ENCODE measurements at regions not wholly inside any gene's neighbourhood (a gene's known extent, or its start where the extent isn't known, plus 50 kb on each side); places are given as distances from the start of the nearest gene placed in this dataset.
"Not testable (repeated sequence)": the region's sequence is repeated elsewhere in the genome, so short reads cannot be mapped to it uniquely, and the experiment has no call there.

- no peak for DNase-seq
Measured at GRCh38 chr10:33776419-33777070, 442.1 kb upstream of the NRP1 start.

GRCh38 chr10:33774857-33775256 lies 440.4 kb upstream of the NRP1 start:
- no peak for DNase-seq

- DNase-seq: no peak
Measured at GRCh38 chr10:33773886-33774480, 439.5 kb upstream of the NRP1 start.

GRCh38 chr10:33773253-33773573 lies 438.7 kb upstream of the NRP1 start:
- DNase-seq: no peak

GRCh38 chr10:33772370-33773252 lies 438.1 kb upstream of the NRP1 start:
- no peak for DNase-seq

- DNase-seq: not testable (repeated sequence)
Measured at GRCh38 chr10:33771856-33772255, 437.4 kb upstream of the NRP1 start.

GRCh38 chr10:33764694-33765185 lies 430.3 kb upstream of the NRP1 start:
- DNase-seq: no peak

- DNase-seq: no peak
Measured at GRCh38 chr10:33760056-33760943, 425.8 kb upstream of the NRP1 start.

- no peak for DNase-seq
Measured at GRCh38 chr10:33759191-33759590, 424.7 kb upstream of the NRP1 start.

- DNase-seq: no peak
Measured at GRCh38 chr10:33758299-33758698, 423.8 kb upstream of the NRP1 start.

- no peak for DNase-seq
Measured at GRCh38 chr10:33754052-33754451, 419.6 kb upstream of the NRP1 start.

- no peak for DNase-seq
Measured at GRCh38 chr10:33753389-33753788, 418.9 kb upstream of the NRP1 start.

- DNase-seq: no peak
Measured at GRCh38 chr10:33749790-33750189, 415.3 kb upstream of the NRP1 start.

GRCh38 chr10:33749067-33749735 lies 414.7 kb upstream of the NRP1 start:
- DNase-seq: no peak

- DNase-seq: no peak
Measured at GRCh38 chr10:33746836-33747268, 412.4 kb upstream of the NRP1 start.

- no peak for DNase-seq
Measured at GRCh38 chr10:33746186-33746585, 411.7 kb upstream of the NRP1 start.

- no peak for DNase-seq
Measured at GRCh38 chr10:33743429-33743857, 409.0 kb upstream of the NRP1 start.

GRCh38 chr10:33739031-33739430 lies 404.6 kb upstream of the NRP1 start:
- DNase-seq: no peak

- DNase-seq: no peak
Measured at GRCh38 chr10:33735464-33735923, 401.0 kb upstream of the NRP1 start.

- no peak for DNase-seq
Measured at GRCh38 chr10:33734393-33735155, 400.1 kb upstream of the NRP1 start.

GRCh38 chr10:33733058-33733457 lies 398.6 kb upstream of the NRP1 start:
- DNase-seq: no peak
